Loucy (cell line): ENCODE measurements at regions not wholly inside any gene's neighbourhood (a gene's known extent, or its start where the extent isn't known, plus 50 kb on each side); places are given as distances from the start of the nearest gene placed in this dataset.

Experiments
- EZH2phosphoT487 ChIP-seq: fragments of 200-600 bp; IDR thresholded peaks from 2 replicates; pipeline ENCODE4 v1.6.1; 2018; ENCODE audit warnings: antibody characterized with exemption, mild to moderate bottlenecking, moderate library complexity, borderline replicate concordance
- TF ChIP-seq, protein P1 (sequence below): fragments of 200-600 bp; sonication (generic); conservative IDR thresholded peaks from 2 replicates; pipeline ENCODE4 v1.5.1; 2014; ENCODE audit warnings: mild to moderate bottlenecking, antibody characterized with exemption, low read length

DNA sequence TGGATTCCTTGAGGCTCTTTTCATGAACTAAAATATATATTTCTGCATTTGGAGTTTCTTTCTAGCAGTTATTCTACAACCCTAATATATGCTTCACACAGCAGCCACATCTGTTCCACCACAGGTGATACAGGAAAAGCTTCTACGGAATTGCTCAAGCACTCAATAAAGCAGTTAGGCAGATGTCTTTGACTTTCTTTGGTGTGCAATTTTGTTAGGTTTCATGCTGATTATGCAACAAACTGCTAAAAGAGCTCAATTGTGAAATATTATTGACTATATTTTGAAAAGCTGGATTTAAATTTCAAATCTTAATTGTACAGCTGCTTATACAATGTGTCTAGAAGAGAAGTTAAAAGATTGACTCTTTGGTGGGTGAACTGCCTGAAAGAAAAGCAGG, 1055.6 kb upstream of the FBXO33 start:
- no peak for TF ChIP-seq EZH2phosphoT487
- TF ChIP-seq, protein P1, sequence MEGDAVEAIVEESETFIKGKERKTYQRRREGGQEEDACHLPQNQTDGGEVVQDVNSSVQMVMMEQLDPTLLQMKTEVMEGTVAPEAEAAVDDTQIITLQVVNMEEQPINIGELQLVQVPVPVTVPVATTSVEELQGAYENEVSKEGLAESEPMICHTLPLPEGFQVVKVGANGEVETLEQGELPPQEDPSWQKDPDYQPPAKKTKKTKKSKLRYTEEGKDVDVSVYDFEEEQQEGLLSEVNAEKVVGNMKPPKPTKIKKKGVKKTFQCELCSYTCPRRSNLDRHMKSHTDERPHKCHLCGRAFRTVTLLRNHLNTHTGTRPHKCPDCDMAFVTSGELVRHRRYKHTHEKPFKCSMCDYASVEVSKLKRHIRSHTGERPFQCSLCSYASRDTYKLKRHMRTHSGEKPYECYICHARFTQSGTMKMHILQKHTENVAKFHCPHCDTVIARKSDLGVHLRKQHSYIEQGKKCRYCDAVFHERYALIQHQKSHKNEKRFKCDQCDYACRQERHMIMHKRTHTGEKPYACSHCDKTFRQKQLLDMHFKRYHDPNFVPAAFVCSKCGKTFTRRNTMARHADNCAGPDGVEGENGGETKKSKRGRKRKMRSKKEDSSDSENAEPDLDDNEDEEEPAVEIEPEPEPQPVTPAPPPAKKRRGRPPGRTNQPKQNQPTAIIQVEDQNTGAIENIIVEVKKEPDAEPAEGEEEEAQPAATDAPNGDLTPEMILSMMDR: no peak
